IMR-90 (cell line): ENCODE measurements at regions not wholly inside any gene's neighbourhood (a gene's known extent, or its start where the extent isn't known, plus 50 kb on each side); places are given as distances from the start of the nearest gene placed in this dataset.
A peak's percentile ranks its signal among the peaks of the same experiment; 100 is the strongest.

Experiments used
- ATAC-seq: fragments of 200-7000 bp; cut with Tn5 transposase; 2 replicates; pipeline ENCODE4 v1.9.1; 2020; ENCODE audit warnings: low read depth, mild to moderate bottlenecking, moderate library complexity
- BruUV-seq: library from RNA; stranded (reverse); fragments of 400-500 nt; replicated peaks from 2 replicates; lab custom pipeline; 2021; lab: Mats Ljungman, UMichigan
- CTCF ChIA-PET: fragments of 300-600 bp; formaldehyde crosslinking; extraction: SDS; loops from one replicate; lab custom pipeline; 2021; ENCODE audit warnings: antibody characterized with exemption; lab: Yijun Ruan, JAX
- POLR2A ChIA-PET: fragments of 300-600 bp; sonication (Branson Sonifier 250); formaldehyde crosslinking; loops from one replicate; lab custom pipeline; 2022; ENCODE audit warnings: antibody characterized with exemption; ENCODE audit not compliant: unreplicated experiment; lab: Charles Lee
- DNase-seq: peaks from one replicate; pipeline ENCODE4 v3.0.0; 2013
- H2AFZ ChIP-seq: replicated peaks from 2 replicates; pipeline ENCODE3; 2013; ENCODE audit warnings: low read length, mild to moderate bottlenecking; ENCODE audit not compliant: poor library complexity
- H2AK5ac ChIP-seq: 2 replicates; pipeline ENCODE4 v1.6.1; 2013; ENCODE audit warnings: low read depth, low read length, inconsistent platforms
- H2AK9ac ChIP-seq: replicated peaks from 2 replicates; pipeline ENCODE3; 2013; ENCODE audit warnings: mild to moderate bottlenecking, low read depth, low read length, moderate library complexity; ENCODE audit not compliant: poor library complexity
- H2BK120ac ChIP-seq: 2 replicates; pipeline ENCODE4 v1.6.1; 2013; ENCODE audit warnings: low read depth, low read length, inconsistent platforms
- H2BK15ac ChIP-seq: 3 replicates; pipeline ENCODE4 v1.6.1; 2013; ENCODE audit warnings: low read depth, low read length, inconsistent platforms
- H2BK20ac ChIP-seq: 2 replicates; pipeline ENCODE4 v1.6.1; 2013; ENCODE audit warnings: low read depth, mild to moderate bottlenecking, inconsistent platforms, low read length, moderate library complexity
- H2BK5ac ChIP-seq: 2 replicates; pipeline ENCODE4 v1.6.1; 2013; ENCODE audit warnings: mild to moderate bottlenecking, low read depth, low read length, inconsistent platforms; ENCODE audit not compliant: poor library complexity, severe bottlenecking
- H3K14ac ChIP-seq: replicated peaks from 2 replicates; pipeline ENCODE4 v1.6.1; 2013; ENCODE audit warnings: low read depth, low read length, inconsistent platforms
- H3K18ac ChIP-seq: 2 replicates; pipeline ENCODE4 v1.6.1; 2013; ENCODE audit warnings: low read depth, low read length, control low read depth
- H3K23ac ChIP-seq: 2 replicates; pipeline ENCODE4 v1.6.1; 2013; ENCODE audit warnings: low read depth, low read length, inconsistent platforms
- H3K27ac ChIP-seq: 2 replicates; pipeline ENCODE4 v1.5.1; 2013; ENCODE audit warnings: mild to moderate bottlenecking, control low read depth, low read length; ENCODE audit not compliant: insufficient read depth
- H3K27me3 ChIP-seq: 2 replicates; pipeline ENCODE4 v1.6.1; 2013; ENCODE audit warnings: low read length; ENCODE audit not compliant: control insufficient read depth, insufficient read depth
- H3K36me3 ChIP-seq: 2 replicates; pipeline ENCODE4 v1.6.1; 2013; ENCODE audit warnings: low read length, mixed read lengths; ENCODE audit not compliant: control insufficient read depth, insufficient read depth
- H3K4ac ChIP-seq: 2 replicates; pipeline ENCODE4 v1.6.1; 2013; ENCODE audit warnings: low read depth, low read length, inconsistent platforms
- H3K4me1 ChIP-seq: 2 replicates; pipeline ENCODE4 v1.6.1; 2013; ENCODE audit warnings: low read length, mixed read lengths; ENCODE audit not compliant: control insufficient read depth, insufficient read depth
- H3K4me2 ChIP-seq: 2 replicates; pipeline ENCODE4 v1.6.1; 2013; ENCODE audit warnings: low read depth, mild to moderate bottlenecking, control low read depth, low read length, moderate library complexity
- H3K4me3 ChIP-seq: 2 replicates; pipeline ENCODE4 v1.5.1; 2013; ENCODE audit warnings: low read depth, mild to moderate bottlenecking, control low read depth, low read length, moderate library complexity; ENCODE audit not compliant: insufficient read depth
- H3K56ac ChIP-seq: 2 replicates; pipeline ENCODE4 v1.6.1; 2013; ENCODE audit warnings: low read length, inconsistent platforms; ENCODE audit not compliant: insufficient read depth; ENCODE audit errors: extremely low read depth
- H3K79me1 ChIP-seq, 2 experiments: 2 replicates each; pipeline ENCODE4 v1.6.1; 2013; ENCODE audit warnings: low read length in 2 of 2, inconsistent platforms in 1 of 2, low read depth in 1 of 2
- H3K9ac ChIP-seq: 2 replicates; pipeline ENCODE4 v1.6.1; 2013; ENCODE audit warnings: low read depth, low read length, control low read depth
- H3K9me1 ChIP-seq: 2 replicates; pipeline ENCODE4 v1.6.1; 2013; ENCODE audit warnings: low read length, inconsistent platforms; ENCODE audit not compliant: insufficient read depth
- H3K9me3 ChIP-seq: 2 replicates; pipeline ENCODE4 v1.6.1; 2013; ENCODE audit warnings: low read length; ENCODE audit not compliant: control insufficient read depth, insufficient read depth
- H4K20me1 ChIP-seq: 2 replicates; pipeline ENCODE4 v1.6.1; 2013; ENCODE audit warnings: low read length, inconsistent platforms; ENCODE audit not compliant: insufficient read depth
- H4K5ac ChIP-seq: 2 replicates; pipeline ENCODE4 v1.6.1; 2013; ENCODE audit warnings: mild to moderate bottlenecking, low read depth, low read length, control low read depth
- H4K8ac ChIP-seq, 2 experiments: 2 replicates each; pipeline ENCODE4 v1.6.1; 2013; ENCODE audit warnings: low read depth in 2 of 2, low read length in 2 of 2, control low read depth in 1 of 2, inconsistent platforms in 1 of 2
- H4K91ac ChIP-seq: 2 replicates; pipeline ENCODE4 v1.6.1; 2013; ENCODE audit warnings: low read depth, low read length, inconsistent platforms; ENCODE audit not compliant: insufficient read depth
- MAFK ChIP-seq: IDR thresholded peaks from 2 replicates; pipeline ENCODE4 v1.6.1; 2012; ENCODE audit warnings: low read depth, low read length, improper control_type of control experiment
- RCOR1 ChIP-seq: IDR thresholded peaks from 2 replicates; pipeline ENCODE4 v1.6.1; 2012; ENCODE audit warnings: mild to moderate bottlenecking, low read length, improper control_type of control experiment; ENCODE audit not compliant: insufficient replicate concordance
- WGBS, 2 experiments: methylation state at CpG; one replicate each; pipeline versions ENCODE4 v1.1.5 to v1.1.7; 2013; ENCODE audit warnings: missing lambda C conversion rate in 2 of 2; ENCODE audit not compliant: insufficient read length in 1 of 2; ENCODE audit errors: extremely low coverage in 2 of 2; 5-methylcytosine and 5-hydroxymethylcytosine counted together
- dilution Hi-C: fragments of 300-500 bp; cut with HindIII; formaldehyde crosslinking; loops from one replicate; pipeline ENCODE4 v1.14.3; 2018; ENCODE audit warnings: low sequenced_read_pairs; ENCODE audit not compliant: unreplicated experiment
- in situ Hi-C: fragments of 300-500 bp; cut with MboI; formaldehyde crosslinking; loops from 3 replicates; pipeline ENCODE4 v1.14.3; 2019; ENCODE audit warnings: low sequenced_read_pairs, inconsistent platforms, mixed read lengths
- intact Hi-C: fragments of 100-400 bp; cut with micrococcal nuclease; formaldehyde crosslinking; loops from 2 replicates; pipeline ENCODE4 v1.10.0; 2022

GRCh38 chr16:79995315-79995714 lies 394.8 kb upstream of the MAF start:
- POLR2A ChIA-PET: no interaction called here
- Histone ChIP-seq H3K4me3 (no peak overlapping the region), H3K27ac (no peak overlapping the region), H3K36me3 (no peaks in the 10 kb centered on the region), H4K5ac (no peak overlapping the region), H4K91ac (no peak overlapping the region), H3K4me1 (no peaks in the 10 kb centered on the region), H2BK20ac (no peak overlapping the region), H3K18ac (no peak overlapping the region), H2BK120ac (no peak overlapping the region), H3K4me2 (no peak overlapping the region), H2AFZ (no peak overlapping the region), H3K23ac (no peak overlapping the region), H4K20me1 (no peaks in the 10 kb centered on the region), H3K9me1 (no peaks in the 10 kb centered on the region), H2BK5ac (no peak overlapping the region), H4K8ac (no peak overlapping the region), H2AK5ac (no peak overlapping the region), H2AK9ac (no peak overlapping the region), H3K9me3 (peaks cover 2% of the 10 kb centered on the region; the same call in 1 of the 2 replicates), H3K4ac (no peak overlapping the region), H3K9ac (no peak overlapping the region), H3K14ac (no peak overlapping the region), H3K27me3 (no peaks in the 10 kb centered on the region), H3K79me1 (no peaks in the 10 kb centered on the region), H3K56ac (no peak overlapping the region), H2BK15ac (no peak overlapping the region)
- dilution Hi-C loops: no loop called here
- TF ChIP-seq RCOR1: no peak
- TF ChIP-seq MAFK: peak; percentile 75
- DNase-seq (no peak), ATAC-seq (no peak)
- in situ Hi-C loops: loop anchor here (10.0 kb wide), 1 partner anchor 379 kb away; no protein-coding TSS in a partner anchor
- CTCF ChIA-PET: no interaction called here
- no CpG with 5 or more reads among the region's 7 CpGs for WGBS, 2 experiments
- intact Hi-C loops: loop anchor here (5.0 kb wide), 2 partner anchors 87 to 472 kb away; no protein-coding TSS in a partner anchor
- BruUV-seq: no TSS peak
